AG04450 (cell line): ENCODE measurements at regions not wholly inside any gene's neighbourhood (a gene's known extent, or its start where the extent isn't known, plus 50 kb on each side); places are given as distances from the start of the nearest gene placed in this dataset.

Experiments used
- CTCF ChIA-PET: fragments of 300-600, 350-600 bp; formaldehyde crosslinking; extraction: SDS; loops from one replicate; lab custom pipeline; 2022; ENCODE audit warnings: antibody characterized with exemption, inconsistent platforms; lab: Charles Lee
- POLR2A ChIA-PET: fragments of 350-600 bp; formaldehyde crosslinking; extraction: SDS; loops from one replicate; lab custom pipeline; 2021; ENCODE audit warnings: antibody characterized with exemption, inconsistent platforms; lab: Yijun Ruan, JAX
- DNase-seq: peaks from one replicate; pipeline ENCODE4 v3.0.0-alpha.2; 2011; ENCODE audit warnings: low read depth, low spot score
- H3K27ac ChIP-seq: one replicate; pipeline ENCODE4 v1.5.1; 2012; ENCODE audit warnings: low read depth, low read length, control low read depth
- H3K27me3 ChIP-seq: one replicate; pipeline ENCODE4 v1.6.0; 2012; ENCODE audit warnings: low read length; ENCODE audit not compliant: control insufficient read depth, insufficient read depth
- H3K4me3 ChIP-seq: 2 replicates; pipeline ENCODE4 v1.5.1; 2011; ENCODE audit warnings: mild to moderate bottlenecking, low read depth, low read length, control low read depth
- H3K9me3 ChIP-seq: 2 replicates; pipeline ENCODE4 v1.5.1; 2012; ENCODE audit warnings: low read length; ENCODE audit not compliant: control insufficient read depth, insufficient read depth
- CTCF ChIP-seq: IDR thresholded peaks from 2 replicates; pipeline ENCODE4 v1.5.1; 2011; ENCODE audit warnings: low read depth, low read length, control low read depth, inconsistent platforms

GRCh38 chr1:101316256-101316655, 79.4 kb downstream of the S1PR1 start:
- no peak for TF ChIP-seq CTCF
- CTCF ChIA-PET: interaction anchor here (1.6 kb wide), 1 partner anchor 28 kb away, joined by 6 read pairs; no protein-coding TSS in a partner anchor

DNA sequence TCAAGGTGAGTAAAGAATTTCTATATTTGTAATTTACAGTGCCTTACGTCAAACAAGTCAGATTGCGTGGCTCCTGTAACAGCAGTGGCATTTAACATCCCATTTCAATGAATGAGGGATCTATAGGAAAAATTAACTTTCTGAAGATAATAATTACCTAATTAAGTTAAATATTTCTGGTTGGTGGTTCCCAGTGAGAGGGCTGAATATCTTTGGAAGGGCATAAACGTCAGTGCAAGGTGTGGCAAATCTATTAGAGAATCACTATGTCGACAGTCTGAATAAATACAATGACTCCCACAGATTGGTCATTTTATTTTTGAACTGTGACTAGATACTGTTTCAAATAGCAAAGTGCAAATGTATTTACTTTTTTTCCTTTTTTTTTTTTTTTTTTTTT, 80.0 kb downstream of the S1PR1 start:
- Histone ChIP-seq H3K4me3 (no peak overlapping the region), H3K27ac (no peak overlapping the region), H3K27me3 (peaks cover 35% of the 10 kb centered on the region), H3K9me3 (no peaks in the 10 kb centered on the region)
- ChIA-PET POLR2A (no interaction called here), CTCF (interaction anchor here (0.6 to 2.4 kb wide), 3 partner anchors 7 to 860 kb away, joined by 4 to 19 read pairs (median 6); no protein-coding TSS in a partner anchor)
- no peak for DNase-seq
- no peak for TF ChIP-seq CTCF

More at GRCh38 chr1:101316256-101316655, 79.4 kb downstream of the S1PR1 start:
- no peak for DNase-seq
- Histone ChIP-seq H3K27me3 (peaks cover 35% of the 10 kb centered on the region), H3K9me3 (no peaks in the 10 kb centered on the region), H3K27ac (no peak overlapping the region), H3K4me3 (no peak overlapping the region)
- POLR2A ChIA-PET: no interaction called here

DNA sequence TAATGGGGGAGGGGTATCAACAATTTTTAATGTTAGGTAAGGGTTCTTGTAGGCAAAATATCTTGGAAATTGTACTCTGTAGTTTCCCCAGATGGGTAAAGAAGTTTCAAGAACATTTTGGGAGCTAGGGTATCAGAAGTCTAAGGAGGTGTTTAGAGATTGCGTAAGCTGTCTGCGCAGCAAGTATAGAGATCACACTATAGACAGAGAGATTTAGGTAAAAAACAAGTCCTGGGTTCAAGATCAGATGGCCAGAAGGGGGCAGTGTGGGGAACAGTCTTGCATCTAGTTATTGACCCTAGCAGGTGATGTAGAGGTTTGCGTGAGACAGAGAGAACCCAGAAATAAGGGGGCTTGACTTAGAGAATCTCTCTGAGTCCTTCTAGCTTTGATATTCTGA, 80.8 kb downstream of the S1PR1 start:
- POLR2A ChIA-PET: no interaction called here
- CTCF ChIA-PET: interaction anchor here (0.6 to 2.4 kb wide), 5 partner anchors 8 to 121 kb away, joined by 3 to 19 read pairs (median 6); no protein-coding TSS in a partner anchor
- H3K27me3 ChIP-seq: peaks cover 35% of the 10 kb centered on the region
- H3K4me3 ChIP-seq: no peak overlapping the region
- no peak overlapping the region for H3K27ac ChIP-seq
- DNase-seq: no peak
- TF ChIP-seq CTCF: no peak
- H3K9me3 ChIP-seq: no peaks in the 10 kb centered on the region

- H3K4me3 ChIP-seq: no peak overlapping the region
- POLR2A ChIA-PET: no interaction called here
- CTCF ChIA-PET: interaction anchor here (0.7 to 2.9 kb wide), 2 partner anchors 13 to 381 kb away, joined by 3 to 24 read pairs; no protein-coding TSS in a partner anchor
- DNase-seq: no peak
- no peaks in the 10 kb centered on the region for H3K9me3 ChIP-seq
- no peak for TF ChIP-seq CTCF
- no peak overlapping the region for H3K27ac ChIP-seq
- peaks cover 5% of the 10 kb centered on the region for H3K27me3 ChIP-seq
Measured at GRCh38 chr1:101323535-101323934, 86.7 kb downstream of the S1PR1 start.

DNA sequence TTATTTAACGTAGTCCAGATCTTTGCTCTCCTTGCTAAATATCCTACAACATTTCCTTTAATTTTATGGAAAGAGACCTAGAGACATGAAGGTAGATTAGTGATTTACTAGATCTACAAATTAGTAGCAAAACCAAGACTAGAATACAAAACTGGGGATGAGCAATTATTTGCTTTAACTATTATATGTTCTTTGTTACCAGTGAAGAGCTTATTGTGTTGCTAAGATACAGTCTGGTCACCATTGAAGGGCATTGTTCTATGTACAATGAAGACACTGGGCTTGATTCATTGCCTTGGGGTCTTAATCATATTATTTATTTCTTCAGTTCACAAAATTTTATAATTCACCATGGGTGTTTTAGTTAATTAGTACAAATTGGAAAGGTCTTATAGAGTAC, 88.3 kb downstream of the S1PR1 start:
- peaks cover 3% of the 10 kb centered on the region for H3K27me3 ChIP-seq
- H3K27ac ChIP-seq: no peak overlapping the region
- no peak for TF ChIP-seq CTCF
- DNase-seq: no peak
- POLR2A ChIA-PET: no interaction called here
- H3K4me3 ChIP-seq: no peak overlapping the region
- CTCF ChIA-PET: interaction anchor here (1.1 kb wide), 1 partner anchor 33 kb away, joined by 3 read pairs; no protein-coding TSS in a partner anchor
- no peaks in the 10 kb centered on the region for H3K9me3 ChIP-seq
